ENCODE measurements at regions not wholly inside any gene's neighbourhood (a gene's known extent, or its start where the extent isn't known, plus 50 kb on each side); places are given as distances from the start of the nearest gene placed in this dataset.

DNA sequence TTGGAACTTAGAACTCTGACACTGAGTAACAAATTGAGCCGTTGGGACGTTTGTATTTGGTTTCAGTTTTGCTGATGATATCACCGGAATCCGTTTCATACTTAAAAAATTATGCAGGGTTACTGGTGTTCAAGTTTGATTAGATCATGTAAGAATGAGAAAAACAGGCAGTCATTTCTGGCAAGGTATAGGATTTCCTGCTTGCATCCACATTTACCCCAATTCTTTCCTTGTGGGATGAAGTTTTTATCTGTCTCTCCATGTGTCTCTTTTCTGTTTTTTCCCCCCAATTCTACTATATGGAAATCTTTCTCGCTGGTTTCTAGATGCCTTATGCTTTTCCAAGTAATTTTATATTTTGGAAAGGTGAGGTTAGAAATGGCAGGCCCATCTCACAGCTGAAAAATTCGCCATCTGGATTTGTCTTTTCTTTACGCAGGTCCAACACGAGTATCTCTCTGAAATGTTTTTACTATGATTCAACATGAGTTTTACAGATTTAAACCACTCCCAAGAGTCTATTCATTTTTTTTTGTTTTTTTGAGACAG, 197.9 kb downstream of the SHOX start (continued):
- TF ChIP-seq CTCF (conservative IDR thresholded peaks at IDR 0.05; ENCODE audit: low read depth in 2 of 2) (no peak), POLR2AphosphoS5 (IDR thresholded peaks at IDR 0.05; ENCODE audit: low read depth) (no peak)

GRCh38 chrX:826448-826847, 195.9 kb downstream of the SHOX start:
- Histone ChIP-seq H3K36me3 (ENCODE audit: insufficient read depth) (no peaks in the 10 kb centered on the region), H4K20me1 (replicated peaks; ENCODE audit: insufficient read depth) (no peaks in the 10 kb centered on the region), H3K9me2 (ENCODE audit: insufficient read depth) (no peaks in the 10 kb centered on the region), H3F3A (replicated peaks; ENCODE audit: low read depth) (no peaks in the 10 kb centered on the region), H3K4me3 (no peak overlapping the region), H3K27me3 (ENCODE audit: insufficient read depth) (no peaks in the 10 kb centered on the region), H2AFZ (0 out of 2 replicates have a peak overlapping the region, but pooled peaks have one; percentile 5), H3K27ac (ENCODE audit: low read depth) (no peak overlapping the region), H3K4me2 (no peak overlapping the region), H3K4me1 (ENCODE audit: insufficient read depth) (peaks cover 6% of the 10 kb centered on the region; the same call in 1 of the 2 replicates), H3K79me2 (replicated peaks; ENCODE audit: insufficient read depth) (no peaks in the 10 kb centered on the region)
- no peak for TF ChIP-seq JUNB (IDR thresholded peaks at IDR 0.05; ENCODE audit: unreplicated experiment)
- H3K9me3 Mint-ChIP-seq, result peaks cover 73% of the 10 kb centered on the region
- no peak overlapping the region for H3K27ac Mint-ChIP-seq
- H3K36me3 Mint-ChIP-seq (ENCODE audit: low read depth), result peaks cover 27% of the 10 kb centered on the region
- peaks cover 6% of the 10 kb centered on the region for H3K27me3 Mint-ChIP-seq (ENCODE audit: insufficient read depth, low read depth, poor library complexity)
- H3K4me1 Mint-ChIP-seq, result no peaks in the 10 kb centered on the region
- ATAC-seq (no peak), DNase-seq (ENCODE audit: low spot score) (no peak)
- H3K4me3 Mint-ChIP-seq, result no peak overlapping the region

DNA sequence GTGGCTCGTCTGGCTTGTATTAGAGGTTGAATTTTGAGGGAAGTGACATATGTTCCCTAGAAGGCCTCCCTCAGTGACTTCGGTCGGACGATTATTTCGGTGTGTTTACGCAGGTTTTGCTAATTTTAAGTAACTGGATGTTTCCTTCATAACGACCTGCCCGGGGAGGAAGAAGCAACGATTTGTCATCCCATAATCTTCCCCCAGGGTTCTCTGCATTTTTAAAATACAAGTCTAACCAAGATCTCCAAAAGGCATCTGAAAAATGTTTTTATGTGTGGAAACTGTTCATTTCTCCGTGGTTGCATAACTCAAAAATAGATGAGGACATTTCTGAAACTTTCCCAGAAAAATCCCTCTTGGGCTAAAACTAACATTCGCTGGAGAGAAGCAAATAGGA, 195.4 kb downstream of the SHOX start:
- H3K27me3 ChIP-seq (ENCODE audit: insufficient read depth), result no peaks in the 10 kb centered on the region
- H3K9me3 Mint-ChIP-seq, result peaks cover 73% of the 10 kb centered on the region
- no peak for TF ChIP-seq EZH2 (IDR thresholded peaks at IDR 0.05; ENCODE audit: low read depth, unreplicated experiment)
- TF ChIP-seq ZNF462 (CRISPR knock-in tag; IDR thresholded peaks at IDR 0.05), result no peak
- TF ChIP-seq STAT1 (IDR thresholded peaks at IDR 0.05; ENCODE audit: unreplicated experiment), result no peak
- no peak for TF ChIP-seq NANOG (IDR thresholded peaks at IDR 0.05; ENCODE audit: borderline replicate concordance)
- no peak for TF ChIP-seq CREB1 (CRISPR knock-in tag; IDR thresholded peaks at IDR 0.05; ENCODE audit: low read depth)
- TF ChIP-seq ZNF331 (CRISPR knock-in tag; IDR thresholded peaks at IDR 0.05; ENCODE audit: low read depth), result no peak
- no peak for TF ChIP-seq EZH2phosphoT487 (IDR thresholded peaks at IDR 0.05; ENCODE audit: unreplicated experiment)

More for the DNA sequence above, 195.4 kb downstream of the SHOX start:
- Mint-ChIP-seq H3K27ac (no peak overlapping the region), H3K4me1 (no peaks in the 10 kb centered on the region), H3K4me3 (no peak overlapping the region), H3K27me3 (ENCODE audit: insufficient read depth, low read depth, poor library complexity) (peaks cover 6% of the 10 kb centered on the region), H3K36me3 (ENCODE audit: low read depth) (peaks cover 25% of the 10 kb centered on the region)
- no peaks in the 10 kb centered on the region for H3K9me2 ChIP-seq (ENCODE audit: insufficient read depth)
- no peak overlapping the region for H3K4me2 ChIP-seq
- H3K79me2 ChIP-seq (replicated peaks; ENCODE audit: insufficient read depth), result no peaks in the 10 kb centered on the region
- H4K20me1 ChIP-seq (replicated peaks; ENCODE audit: insufficient read depth), result no peaks in the 10 kb centered on the region
- DNase-seq (ENCODE audit: low spot score) (no peak), ATAC-seq (no peak)
- H3K4me3 ChIP-seq, result no peak overlapping the region
- H3F3A ChIP-seq (replicated peaks; ENCODE audit: low read depth), result no peaks in the 10 kb centered on the region
- peaks cover 6% of the 10 kb centered on the region; the same call in 1 of the 2 replicates for H3K4me1 ChIP-seq (ENCODE audit: insufficient read depth)
- H3K36me3 ChIP-seq (ENCODE audit: insufficient read depth), result no peaks in the 10 kb centered on the region
- H3K27ac ChIP-seq (ENCODE audit: low read depth), result no peak overlapping the region
- H2AFZ ChIP-seq, result 0 out of 2 replicates have a peak overlapping the region, but pooled peaks have one; percentile 5

All from GM23338 (cell line).